Spleen (tissue), 11 donors: ENCODE measurements at regions not wholly inside any gene's neighbourhood (a gene's known extent, or its start where the extent isn't known, plus 50 kb on each side); places are given as distances from the start of the nearest gene placed in this dataset.

Experiments used
- DNase-seq: peaks from one replicate; pipeline ENCODE4 v3.0.0-alpha.2; 2020
- H3K27ac ChIP-seq, 8 donors: fragments of 200-600 bp; sonication (generic) in 7 of 8; 1 replicate in 4 of 8; 2 replicates in 4 of 8; pipeline versions ENCODE4 v1.5.0 to v1.8.0; 2016 to 2021; ENCODE audit warnings: inconsistent platforms in 4 of 8, mild to moderate bottlenecking in 4 of 8, moderate library complexity in 1 of 8
- H3K27me3 ChIP-seq, 7 donors: fragments of 200-600 bp; sonication (generic) in 6 of 7; replicated peaks in 1 of 7; 1 replicate in 4 of 7; 2 replicates in 3 of 7; pipeline versions ENCODE4 v1.5.0 to v1.8.0; 2016 to 2021; ENCODE audit warnings: inconsistent platforms in 3 of 7, mild to moderate bottlenecking in 1 of 7
- H3K36me3 ChIP-seq, 6 donors: fragments of 200-600 bp; sonication (generic) in 5 of 6; 1 replicate in 4 of 6; 2 replicates in 2 of 6; pipeline versions ENCODE4 v1.5.0 to v1.8.0; 2016 to 2021; ENCODE audit warnings: inconsistent platforms in 2 of 6
- H3K4me1 ChIP-seq, 6 donors: fragments of 200-600 bp; sonication (generic) in 5 of 6; 1 replicate in 3 of 6; 2 replicates in 3 of 6; pipeline versions ENCODE4 v1.5.0 to v1.8.0; 2016 to 2021; ENCODE audit warnings: inconsistent platforms in 3 of 6
- H3K4me3 ChIP-seq, 8 donors: fragments of 200-600 bp; sonication (generic) in 7 of 8; 1 replicate in 4 of 8; 2 replicates in 4 of 8; pipeline versions ENCODE4 v1.5.0 to v1.8.0; 2016 to 2021; ENCODE audit warnings: inconsistent platforms in 4 of 8, mild to moderate bottlenecking in 4 of 8, moderate library complexity in 2 of 8
- H3K9me3 ChIP-seq, 8 donors: fragments of 200-600 bp; sonication (generic) in 7 of 8; 1 replicate in 4 of 8; 2 replicates in 4 of 8; pipeline versions ENCODE4 v1.5.0 to v1.8.0; 2016 to 2021; ENCODE audit warnings: inconsistent platforms in 4 of 8
- POLR2A ChIP-seq, 3 donors: fragments of 450-650 bp; IDR thresholded peaks; one replicate each; pipeline ENCODE4 v1.5.1; 2017; ENCODE audit warnings: antibody characterized with exemption in 3 of 3, mild to moderate bottlenecking in 1 of 3
- POLR2AphosphoS5 ChIP-seq, 3 donors: sonication (generic); formaldehyde crosslinking; IDR thresholded peaks; one replicate each; pipeline ENCODE4 v1.5.1; 2017; ENCODE audit warnings: antibody characterized with exemption in 3 of 3
- WGBS, 5 donors: extraction: QIAGEN DNeasy Blood & Tissue Kit in 3 of 5; methylation state at CpG; one replicate each; pipeline versions ENCODE4 v1.1.5 to v1.1.7; 2013 to 2018; 5-methylcytosine and 5-hydroxymethylcytosine counted together
- intact Hi-C: fragments of 100-400 bp; cut with DNase I; formaldehyde crosslinking; loops from one replicate; pipeline ENCODE4 v1.15.0; 2023; ENCODE audit warnings: low total_unique reads
- TF ChIP-seq, protein P1 (sequence below), 11 experiments: fragments of 200-600 bp in 7 of 11; fragments of 450-650 bp in 4 of 11; sonication (generic) in 4 of 11; IDR thresholded peaks in 8 of 11; conservative IDR thresholded peaks in 3 of 11; 1 replicate in 7 of 11; 2 replicates in 4 of 11; pipeline versions ENCODE4 v1.4.0 to v1.8.0; 2016 to 2021; ENCODE audit warnings: antibody characterized with exemption in 11 of 11, inconsistent platforms in 4 of 11, mild to moderate bottlenecking in 1 of 11
- donor health status: healthy with polysubstance abuse.
- donor health status: DM: no; HTN: no; CAD: no; lungs with moderate emphysema.
- donor health status: DM: no; HTN: no; CAD: no.
- donor health status: Bipolar disorder and iron deficiency.
- donor health status: healthy.
- donor health status: DM: no; HTN: no; CAD: no.
- donor health status: DM: yes; HTN: yes; CAD: no.

DNA sequence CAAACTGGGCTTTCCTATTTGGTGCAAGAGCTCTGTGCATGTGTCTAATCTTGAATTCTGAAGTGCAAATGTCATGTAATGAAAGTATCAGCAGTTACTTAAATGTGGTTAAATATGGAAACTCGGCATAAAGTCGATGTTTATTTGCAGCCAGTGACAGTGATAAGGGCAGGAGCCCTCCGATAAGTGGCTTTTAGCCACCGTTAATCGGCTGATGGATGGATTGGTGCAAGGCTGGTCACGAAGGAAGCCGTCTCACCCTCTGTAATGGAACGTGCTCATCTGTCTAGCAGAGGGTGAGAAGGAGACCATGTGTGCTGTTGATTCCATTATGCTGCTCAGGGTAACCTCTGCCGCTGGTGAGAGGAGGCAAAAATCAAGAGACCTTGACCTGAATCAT is 121.8 kb upstream of the PAX6 start:
- H3K9me3 ChIP-seq: no peaks in the 10 kb centered on the region
- no peaks in the 10 kb centered on the region for H3K4me1 ChIP-seq
- H3K4me3 ChIP-seq: no peak overlapping the region
- intact Hi-C loops: no loop called here
- H3K36me3 ChIP-seq: no peaks in the 10 kb centered on the region
- no peak for TF ChIP-seq POLR2A (IDR thresholded peaks at IDR 0.05)
- TF ChIP-seq POLR2AphosphoS5 (IDR thresholded peaks at IDR 0.05): no peak
- TF ChIP-seq, protein P1, sequence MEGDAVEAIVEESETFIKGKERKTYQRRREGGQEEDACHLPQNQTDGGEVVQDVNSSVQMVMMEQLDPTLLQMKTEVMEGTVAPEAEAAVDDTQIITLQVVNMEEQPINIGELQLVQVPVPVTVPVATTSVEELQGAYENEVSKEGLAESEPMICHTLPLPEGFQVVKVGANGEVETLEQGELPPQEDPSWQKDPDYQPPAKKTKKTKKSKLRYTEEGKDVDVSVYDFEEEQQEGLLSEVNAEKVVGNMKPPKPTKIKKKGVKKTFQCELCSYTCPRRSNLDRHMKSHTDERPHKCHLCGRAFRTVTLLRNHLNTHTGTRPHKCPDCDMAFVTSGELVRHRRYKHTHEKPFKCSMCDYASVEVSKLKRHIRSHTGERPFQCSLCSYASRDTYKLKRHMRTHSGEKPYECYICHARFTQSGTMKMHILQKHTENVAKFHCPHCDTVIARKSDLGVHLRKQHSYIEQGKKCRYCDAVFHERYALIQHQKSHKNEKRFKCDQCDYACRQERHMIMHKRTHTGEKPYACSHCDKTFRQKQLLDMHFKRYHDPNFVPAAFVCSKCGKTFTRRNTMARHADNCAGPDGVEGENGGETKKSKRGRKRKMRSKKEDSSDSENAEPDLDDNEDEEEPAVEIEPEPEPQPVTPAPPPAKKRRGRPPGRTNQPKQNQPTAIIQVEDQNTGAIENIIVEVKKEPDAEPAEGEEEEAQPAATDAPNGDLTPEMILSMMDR (IDR thresholded peaks at IDR 0.05 in 8 of 11, conservative IDR thresholded peaks at IDR 0.05 in 3 of 11): no peak
- H3K27ac ChIP-seq: no peak overlapping the region
- H3K27me3 ChIP-seq: peaks cover 0 to 28% (median 0%) of the 10 kb centered on the region in 7 donors
- DNase-seq: no peak
- WGBS, 5 donors: 50 to 78% (median 65%) methylated on average over 9 of the region's 9 CpGs

DNA sequence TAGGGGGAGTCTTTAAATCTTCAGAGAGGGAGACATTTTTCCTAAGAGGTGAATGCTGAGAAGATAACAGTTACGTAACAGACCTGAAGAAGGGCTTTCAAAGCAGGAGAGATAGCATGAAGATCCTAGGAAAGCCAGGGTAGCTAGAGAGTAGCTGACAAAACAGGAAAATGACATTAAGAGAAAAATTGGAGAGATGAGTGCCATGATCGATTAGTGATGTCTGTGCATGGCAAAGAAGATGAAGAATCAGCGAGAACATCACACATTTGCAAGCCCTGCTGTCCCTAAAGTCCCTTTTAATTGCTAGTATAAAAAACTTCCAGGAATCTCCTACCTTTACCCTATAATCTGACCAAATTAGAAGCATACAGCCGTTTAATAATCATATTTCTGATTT is 116.9 kb upstream of the PAX6 start:
- DNase-seq: no peak
- peaks cover 0 to 2% (median 0%) of the 10 kb centered on the region in 7 donors for H3K27me3 ChIP-seq
- H3K36me3 ChIP-seq: no peaks in the 10 kb centered on the region
- no peak overlapping the region for H3K27ac ChIP-seq
- H3K4me3 ChIP-seq: no peak overlapping the region
- H3K9me3 ChIP-seq: no peaks in the 10 kb centered on the region
- H3K4me1 ChIP-seq: no peaks in the 10 kb centered on the region
- intact Hi-C loops: no loop called here
- WGBS, 5 donors: 75 to 89% (median 81%) methylated on average over 4 of the region's 4 CpGs
- TF ChIP-seq POLR2A (IDR thresholded peaks at IDR 0.05): no peak
- no peak for TF ChIP-seq POLR2AphosphoS5 (IDR thresholded peaks at IDR 0.05)
- TF ChIP-seq, protein P1 (IDR thresholded peaks at IDR 0.05 in 8 of 11, conservative IDR thresholded peaks at IDR 0.05 in 3 of 11): no peak

DNA sequence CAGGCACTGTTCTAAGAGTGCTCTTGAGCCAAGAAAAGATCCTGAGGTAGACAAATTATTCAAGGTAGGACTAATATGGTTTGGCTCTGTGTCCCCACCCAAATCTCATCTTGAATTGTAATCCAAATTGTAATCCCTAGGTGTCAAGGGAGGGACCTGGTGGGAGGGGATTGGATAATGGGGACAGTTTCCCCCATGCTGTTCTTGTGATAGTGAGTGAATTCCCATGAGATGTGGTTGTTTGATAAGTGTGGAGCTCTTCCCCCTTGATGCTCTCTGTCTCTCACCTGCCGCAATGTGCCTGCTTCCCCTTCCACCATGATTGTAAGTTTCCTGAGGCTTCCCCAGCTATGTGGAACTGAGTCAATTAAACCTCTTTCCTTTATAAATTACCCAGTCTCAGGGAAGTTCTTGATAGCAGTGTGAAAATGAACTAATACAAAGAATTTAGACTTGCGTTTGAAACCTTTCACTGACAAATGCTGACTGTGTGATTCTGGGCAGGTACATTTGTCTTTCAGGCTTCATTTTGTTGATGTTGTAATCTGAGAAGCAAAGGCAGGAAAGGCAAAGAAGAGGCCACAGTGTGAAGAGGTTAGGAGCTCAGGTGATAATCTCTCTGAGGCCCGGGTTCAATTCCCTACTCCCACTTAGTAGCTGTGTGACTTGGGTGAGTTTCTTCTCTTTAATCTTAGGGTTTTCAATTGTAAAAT is 115.8 kb upstream of the PAX6 start:
- no peaks in the 10 kb centered on the region for H3K27me3 ChIP-seq
- no peaks in the 10 kb centered on the region for H3K9me3 ChIP-seq
- no peak overlapping the region for H3K27ac ChIP-seq
- TF ChIP-seq POLR2A (IDR thresholded peaks at IDR 0.05) (no peak), POLR2AphosphoS5 (IDR thresholded peaks at IDR 0.05) (no peak)
- TF ChIP-seq, protein P1 (IDR thresholded peaks at IDR 0.05 in 8 of 11, conservative IDR thresholded peaks at IDR 0.05 in 3 of 11): no peak
- H3K4me1 ChIP-seq: no peaks in the 10 kb centered on the region
- WGBS, 5 donors: 42 to 67% (median 61%) methylated on average over 3 of the region's 3 CpGs
- no peak overlapping the region for H3K4me3 ChIP-seq
- no peak for DNase-seq
- intact Hi-C loops: no loop called here
- no peaks in the 10 kb centered on the region for H3K36me3 ChIP-seq

DNA sequence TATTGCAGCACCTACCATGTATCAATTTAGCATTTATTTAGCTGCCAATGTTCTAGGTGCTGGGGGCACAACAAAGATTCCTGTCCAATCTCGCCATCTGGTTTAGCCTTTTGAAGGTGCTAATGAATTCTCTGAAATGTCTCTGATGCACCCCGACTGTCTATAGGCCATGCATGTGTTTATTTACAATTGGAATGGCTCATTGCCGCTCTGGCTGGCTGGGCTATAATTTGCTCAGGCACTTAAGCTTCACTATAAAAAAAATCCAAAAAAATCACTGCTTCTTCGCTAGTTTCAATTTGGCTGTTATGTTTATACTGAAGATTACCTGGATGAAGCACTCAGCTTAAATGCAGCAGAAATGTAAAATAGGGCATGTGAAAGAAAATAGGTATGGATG is 115.0 kb upstream of the PAX6 start:
- intact Hi-C loops: no loop called here
- WGBS, 5 donors: 74 to 82% (median 80%) methylated on average over 4 of the region's 4 CpGs
- TF ChIP-seq POLR2AphosphoS5 (IDR thresholded peaks at IDR 0.05) (no peak), POLR2A (IDR thresholded peaks at IDR 0.05) (no peak)
- TF ChIP-seq, protein P1 (IDR thresholded peaks at IDR 0.05 in 8 of 11, conservative IDR thresholded peaks at IDR 0.05 in 3 of 11): no peak
- no peaks in the 10 kb centered on the region for H3K4me1 ChIP-seq
- no peak for DNase-seq
- H3K27me3 ChIP-seq: no peaks in the 10 kb centered on the region
- H3K27ac ChIP-seq: no peak overlapping the region
- no peaks in the 10 kb centered on the region for H3K9me3 ChIP-seq
- H3K4me3 ChIP-seq: no peak overlapping the region
- no peaks in the 10 kb centered on the region for H3K36me3 ChIP-seq
